ENCODE measurements at regions not wholly inside any gene's neighbourhood (a gene's known extent, or its start where the extent isn't known, plus 50 kb on each side); places are given as distances from the start of the nearest gene placed in this dataset.

GRCh38 chr3:137420198-137420995, 343.7 kb upstream of the SOX14 start:
- intact Hi-C loops (cut with DNase I), result no loop called here
- 86 to 93% (median 90%) methylated on average over 2 to 4 of the region's 4 CpGs for WGBS, 4 donors

GRCh38 chr3:137438561-137438960, 325.6 kb upstream of the SOX14 start:
- DNase-seq, result no peak
- H3K9me3 ChIP-seq (replicated peaks in 1 of 3), result no peaks in the 10 kb centered on the region
- intact Hi-C loops (cut with DNase I), result no loop called here
- no peaks in the 10 kb centered on the region for H3K27me3 ChIP-seq
- no peak overlapping the region for H3K27ac ChIP-seq
- H3K4me3 ChIP-seq, result no peak overlapping the region
- H3K4me1 ChIP-seq (replicated peaks in 1 of 2), result no peaks in the 10 kb centered on the region
- no peak for TF ChIP-seq POLR2A (IDR thresholded peaks at IDR 0.05)
- TF ChIP-seq, protein P1, sequence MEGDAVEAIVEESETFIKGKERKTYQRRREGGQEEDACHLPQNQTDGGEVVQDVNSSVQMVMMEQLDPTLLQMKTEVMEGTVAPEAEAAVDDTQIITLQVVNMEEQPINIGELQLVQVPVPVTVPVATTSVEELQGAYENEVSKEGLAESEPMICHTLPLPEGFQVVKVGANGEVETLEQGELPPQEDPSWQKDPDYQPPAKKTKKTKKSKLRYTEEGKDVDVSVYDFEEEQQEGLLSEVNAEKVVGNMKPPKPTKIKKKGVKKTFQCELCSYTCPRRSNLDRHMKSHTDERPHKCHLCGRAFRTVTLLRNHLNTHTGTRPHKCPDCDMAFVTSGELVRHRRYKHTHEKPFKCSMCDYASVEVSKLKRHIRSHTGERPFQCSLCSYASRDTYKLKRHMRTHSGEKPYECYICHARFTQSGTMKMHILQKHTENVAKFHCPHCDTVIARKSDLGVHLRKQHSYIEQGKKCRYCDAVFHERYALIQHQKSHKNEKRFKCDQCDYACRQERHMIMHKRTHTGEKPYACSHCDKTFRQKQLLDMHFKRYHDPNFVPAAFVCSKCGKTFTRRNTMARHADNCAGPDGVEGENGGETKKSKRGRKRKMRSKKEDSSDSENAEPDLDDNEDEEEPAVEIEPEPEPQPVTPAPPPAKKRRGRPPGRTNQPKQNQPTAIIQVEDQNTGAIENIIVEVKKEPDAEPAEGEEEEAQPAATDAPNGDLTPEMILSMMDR (IDR thresholded peaks at IDR 0.05), result no peak
- no peaks in the 10 kb centered on the region for H3K36me3 ChIP-seq (replicated peaks in 1 of 2)

More at GRCh38 chr3:137420198-137420995, 343.7 kb upstream of the SOX14 start:
- no peaks in the 10 kb centered on the region for H3K27me3 ChIP-seq
- no peaks in the 10 kb centered on the region for H3K36me3 ChIP-seq (replicated peaks in 1 of 2)
- DNase-seq, result no peak
- no peaks in the 10 kb centered on the region for H3K9me3 ChIP-seq (replicated peaks in 1 of 3)
- TF ChIP-seq POLR2A (IDR thresholded peaks at IDR 0.05), result no peak
- TF ChIP-seq, protein P1 (IDR thresholded peaks at IDR 0.05), result no peak
- no peak overlapping the region for H3K27ac ChIP-seq
- H3K4me1 ChIP-seq (replicated peaks in 1 of 2), result no peaks in the 10 kb centered on the region
- H3K4me3 ChIP-seq, result no peak overlapping the region

DNA sequence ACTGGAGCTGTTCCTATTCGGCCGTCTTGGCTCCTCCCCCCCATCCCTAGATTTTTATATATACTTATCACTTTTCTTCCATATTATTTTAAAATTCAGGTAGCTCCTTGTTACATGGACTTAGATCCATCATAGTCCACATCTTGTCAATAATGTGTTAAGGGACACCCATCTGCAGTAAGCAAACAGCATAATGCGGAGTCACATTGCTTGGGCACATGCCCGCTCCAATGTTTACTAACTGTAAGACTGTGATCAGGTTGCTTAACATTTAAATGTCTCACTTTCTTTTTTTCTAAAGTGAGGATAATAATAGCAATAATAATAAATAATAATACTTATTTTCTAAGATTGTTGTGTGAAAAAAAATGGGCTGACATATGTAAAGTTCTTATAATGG, 303.2 kb upstream of the SOX14 start:
- H3K9me3 ChIP-seq (replicated peaks in 1 of 3), result no peaks in the 10 kb centered on the region
- no peak overlapping the region for H3K4me3 ChIP-seq
- no peaks in the 10 kb centered on the region for H3K27me3 ChIP-seq
- intact Hi-C loops (cut with DNase I), result no loop called here
- TF ChIP-seq, protein P1 (IDR thresholded peaks at IDR 0.05), result no peak
- TF ChIP-seq POLR2A (IDR thresholded peaks at IDR 0.05), result no peak
- H3K27ac ChIP-seq, result no peak overlapping the region
- 88 to 94% (median 90%) methylated on average over 4 of the region's 4 CpGs for WGBS, 4 donors
- no peaks in the 10 kb centered on the region for H3K36me3 ChIP-seq (replicated peaks in 1 of 2)
- no peaks in the 10 kb centered on the region for H3K4me1 ChIP-seq (replicated peaks in 1 of 2)
- DNase-seq, result no peak

DNA sequence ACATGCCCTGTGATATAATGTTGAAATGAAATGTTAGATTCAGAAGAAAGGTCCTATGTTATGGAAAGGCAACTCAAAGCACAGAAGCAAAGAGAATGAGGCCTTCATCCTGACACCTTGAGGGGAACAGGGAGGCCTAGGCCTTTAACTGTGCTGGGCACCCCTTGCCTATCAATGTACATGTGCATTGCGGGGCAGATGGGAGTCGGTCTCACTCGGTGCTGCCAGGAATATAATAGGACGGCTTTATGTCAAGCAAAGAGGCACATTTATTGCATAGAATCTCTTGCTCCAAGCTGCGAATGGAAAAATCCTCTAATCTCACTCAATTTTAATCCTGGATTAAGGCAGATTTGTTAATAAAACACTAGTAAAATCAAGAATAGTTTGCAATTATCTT, 301.0 kb upstream of the SOX14 start:
- intact Hi-C loops (cut with DNase I), result no loop called here
- Histone ChIP-seq H3K27me3 (no peaks in the 10 kb centered on the region), H3K27ac (no peak overlapping the region), H3K36me3 (replicated peaks in 1 of 2) (no peaks in the 10 kb centered on the region), H3K4me1 (replicated peaks in 1 of 2) (no peaks in the 10 kb centered on the region), H3K9me3 (replicated peaks in 1 of 3) (no peaks in the 10 kb centered on the region), H3K4me3 (no peak overlapping the region)
- WGBS, 4 donors, result 78 to 87% (median 83%) methylated on average over 5 of the region's 5 CpGs
- DNase-seq, result no peak
- TF ChIP-seq, protein P1 (IDR thresholded peaks at IDR 0.05), result no peak
